ENCODE measurements at regions not wholly inside any gene's neighbourhood (a gene's known extent, or its start where the extent isn't known, plus 50 kb on each side); places are given as distances from the start of the nearest gene placed in this dataset.

- no peak overlapping the region for H4K91ac ChIP-seq (ENCODE audit: insufficient read depth, low read depth, low read length)
- intact Hi-C loops (cut with micrococcal nuclease) (no loop called here), dilution Hi-C loops (cut with HindIII; ENCODE audit: low sequenced_read_pairs, unreplicated experiment) (no loop called here), in situ Hi-C loops (cut with MboI; ENCODE audit: low sequenced_read_pairs) (no loop called here)
- H2BK120ac ChIP-seq (ENCODE audit: low read depth, low read length), result no peak overlapping the region
- no peaks in the 10 kb centered on the region for H3K9me1 ChIP-seq (ENCODE audit: insufficient read depth, low read length)
- H3K14ac ChIP-seq (replicated peaks; ENCODE audit: low read depth, low read length), result no peak overlapping the region
- H3K56ac ChIP-seq (ENCODE audit: extremely low read depth, insufficient read depth, low read length), result no peak overlapping the region
- no peak overlapping the region for H2AFZ ChIP-seq (replicated peaks; ENCODE audit: low read length, poor library complexity)
- BruUV-seq (replicated peaks), result no TSS peak
- no peak overlapping the region for H3K9ac ChIP-seq (ENCODE audit: low read depth, low read length)
- no peak overlapping the region for H2AK9ac ChIP-seq (replicated peaks; ENCODE audit: low read depth, low read length, poor library complexity)
- H3K4ac ChIP-seq (ENCODE audit: low read depth, low read length), result no peak overlapping the region
- H3K27me3 ChIP-seq (ENCODE audit: control insufficient read depth, insufficient read depth, low read length), result no peaks in the 10 kb centered on the region
- H3K4me2 ChIP-seq (ENCODE audit: low read depth, low read length), result no peak overlapping the region
- TF ChIP-seq MXI1 (IDR thresholded peaks at IDR 0.05; ENCODE audit: borderline replicate concordance, low read depth, low read length) (no peak), MAFK (IDR thresholded peaks at IDR 0.05; ENCODE audit: low read depth, low read length) (no peak), NFE2L2 (IDR thresholded peaks at IDR 0.05; ENCODE audit: low read depth, low read length) (no peak), RFX5 (IDR thresholded peaks at IDR 0.05; ENCODE audit: low read depth, low read length) (no peak), RCOR1 (IDR thresholded peaks at IDR 0.05; ENCODE audit: insufficient replicate concordance, low read length) (no peak), FOS (IDR thresholded peaks at IDR 0.05; ENCODE audit: low read depth, low read length) (no peak), BHLHE40 (IDR thresholded peaks at IDR 0.05; ENCODE audit: low read depth, low read length) (no peak), SMC3 (IDR thresholded peaks at IDR 0.05; ENCODE audit: low read depth, low read length) (no peak), POLR2A (IDR thresholded peaks at IDR 0.05; ENCODE audit: low read depth, low read length) (no peak), CEBPB (IDR thresholded peaks at IDR 0.05; ENCODE audit: low read depth, low read length) (no peak), MAZ (IDR thresholded peaks at IDR 0.05; ENCODE audit: borderline replicate concordance, low read depth, low read length) (no peak), RAD21 (IDR thresholded peaks at IDR 0.05; ENCODE audit: low read length) (no peak), CHD1 (IDR thresholded peaks at IDR 0.05; ENCODE audit: low read depth, low read length) (no peak)
- TF ChIP-seq, protein P1, sequence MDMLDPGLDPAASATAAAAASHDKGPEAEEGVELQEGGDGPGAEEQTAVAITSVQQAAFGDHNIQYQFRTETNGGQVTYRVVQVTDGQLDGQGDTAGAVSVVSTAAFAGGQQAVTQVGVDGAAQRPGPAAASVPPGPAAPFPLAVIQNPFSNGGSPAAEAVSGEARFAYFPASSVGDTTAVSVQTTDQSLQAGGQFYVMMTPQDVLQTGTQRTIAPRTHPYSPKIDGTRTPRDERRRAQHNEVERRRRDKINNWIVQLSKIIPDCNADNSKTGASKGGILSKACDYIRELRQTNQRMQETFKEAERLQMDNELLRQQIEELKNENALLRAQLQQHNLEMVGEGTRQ (IDR thresholded peaks at IDR 0.05; ENCODE audit: low read depth, low read length), result no peak
- TF ChIP-seq, protein P2, sequence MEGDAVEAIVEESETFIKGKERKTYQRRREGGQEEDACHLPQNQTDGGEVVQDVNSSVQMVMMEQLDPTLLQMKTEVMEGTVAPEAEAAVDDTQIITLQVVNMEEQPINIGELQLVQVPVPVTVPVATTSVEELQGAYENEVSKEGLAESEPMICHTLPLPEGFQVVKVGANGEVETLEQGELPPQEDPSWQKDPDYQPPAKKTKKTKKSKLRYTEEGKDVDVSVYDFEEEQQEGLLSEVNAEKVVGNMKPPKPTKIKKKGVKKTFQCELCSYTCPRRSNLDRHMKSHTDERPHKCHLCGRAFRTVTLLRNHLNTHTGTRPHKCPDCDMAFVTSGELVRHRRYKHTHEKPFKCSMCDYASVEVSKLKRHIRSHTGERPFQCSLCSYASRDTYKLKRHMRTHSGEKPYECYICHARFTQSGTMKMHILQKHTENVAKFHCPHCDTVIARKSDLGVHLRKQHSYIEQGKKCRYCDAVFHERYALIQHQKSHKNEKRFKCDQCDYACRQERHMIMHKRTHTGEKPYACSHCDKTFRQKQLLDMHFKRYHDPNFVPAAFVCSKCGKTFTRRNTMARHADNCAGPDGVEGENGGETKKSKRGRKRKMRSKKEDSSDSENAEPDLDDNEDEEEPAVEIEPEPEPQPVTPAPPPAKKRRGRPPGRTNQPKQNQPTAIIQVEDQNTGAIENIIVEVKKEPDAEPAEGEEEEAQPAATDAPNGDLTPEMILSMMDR (conservative IDR thresholded peaks at IDR 0.05; ENCODE audit: low read depth, low read length), result no peak
- TF ChIP-seq, protein P3, sequence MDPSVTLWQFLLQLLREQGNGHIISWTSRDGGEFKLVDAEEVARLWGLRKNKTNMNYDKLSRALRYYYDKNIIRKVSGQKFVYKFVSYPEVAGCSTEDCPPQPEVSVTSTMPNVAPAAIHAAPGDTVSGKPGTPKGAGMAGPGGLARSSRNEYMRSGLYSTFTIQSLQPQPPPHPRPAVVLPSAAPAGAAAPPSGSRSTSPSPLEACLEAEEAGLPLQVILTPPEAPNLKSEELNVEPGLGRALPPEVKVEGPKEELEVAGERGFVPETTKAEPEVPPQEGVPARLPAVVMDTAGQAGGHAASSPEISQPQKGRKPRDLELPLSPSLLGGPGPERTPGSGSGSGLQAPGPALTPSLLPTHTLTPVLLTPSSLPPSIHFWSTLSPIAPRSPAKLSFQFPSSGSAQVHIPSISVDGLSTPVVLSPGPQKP (IDR thresholded peaks at IDR 0.05; ENCODE audit: borderline replicate concordance, low read depth, low read length), result no peak
- no peak overlapping the region for H4K5ac ChIP-seq (ENCODE audit: low read depth, low read length)
- H3K27ac ChIP-seq (ENCODE audit: insufficient read depth, low read length), result no peak overlapping the region
- H4K8ac ChIP-seq (ENCODE audit: low read depth in 2 of 2, low read length in 2 of 2), result no peak overlapping the region
- no peaks in the 10 kb centered on the region for H3K36me3 ChIP-seq (ENCODE audit: control insufficient read depth, insufficient read depth, low read length)
- no peak overlapping the region for H3K4me3 ChIP-seq (ENCODE audit: insufficient read depth, low read depth, low read length)
- ChIA-PET CTCF (interaction anchor here (0.6 kb wide), 1 partner anchor 9 kb away, joined by 3 read pairs; no protein-coding TSS in a partner anchor), POLR2A (ENCODE audit: unreplicated experiment) (no interaction called here)
- H3K79me1 ChIP-seq (ENCODE audit: low read depth in 1 of 2, low read length in 2 of 2), result no peaks in the 10 kb centered on the region
- WGBS, 2 experiments (ENCODE audit: extremely low coverage in 2 of 2, insufficient read length in 1 of 2), result 20% methylated on average over 1 of the region's 2 CpGs; no CpG with 5 or more reads in 1 of the 2 experiments
- H3K18ac ChIP-seq (ENCODE audit: low read depth, low read length), result no peak overlapping the region
- ATAC-seq (ENCODE audit: low read depth), result no peak
- H3K23ac ChIP-seq (ENCODE audit: low read depth, low read length), result no peak overlapping the region
- DNase-seq, result no peak
- H4K20me1 ChIP-seq (ENCODE audit: insufficient read depth, low read length), result no peaks in the 10 kb centered on the region
- H3K4me1 ChIP-seq (ENCODE audit: control insufficient read depth, insufficient read depth, low read length), result no peaks in the 10 kb centered on the region
- no peak overlapping the region for H2BK5ac ChIP-seq (ENCODE audit: low read depth, low read length, poor library complexity, severe bottlenecking)
- H2BK15ac ChIP-seq (ENCODE audit: low read depth, low read length), result no peak overlapping the region
- peaks cover 8% of the 10 kb centered on the region for H3K9me3 ChIP-seq (ENCODE audit: control insufficient read depth, insufficient read depth, low read length)
- H2AK5ac ChIP-seq (ENCODE audit: low read depth, low read length), result no peak overlapping the region
- H2BK20ac ChIP-seq (ENCODE audit: low read depth, low read length), result no peak overlapping the region
Measured at GRCh38 chr7:118629898-118630438, 405.5 kb downstream of the ANKRD7 start.

All from IMR-90 (cell line).